ENCODE measurements at regions not wholly inside any gene's neighbourhood (a gene's known extent, or its start where the extent isn't known, plus 50 kb on each side); places are given as distances from the start of the nearest gene placed in this dataset.

DNA sequence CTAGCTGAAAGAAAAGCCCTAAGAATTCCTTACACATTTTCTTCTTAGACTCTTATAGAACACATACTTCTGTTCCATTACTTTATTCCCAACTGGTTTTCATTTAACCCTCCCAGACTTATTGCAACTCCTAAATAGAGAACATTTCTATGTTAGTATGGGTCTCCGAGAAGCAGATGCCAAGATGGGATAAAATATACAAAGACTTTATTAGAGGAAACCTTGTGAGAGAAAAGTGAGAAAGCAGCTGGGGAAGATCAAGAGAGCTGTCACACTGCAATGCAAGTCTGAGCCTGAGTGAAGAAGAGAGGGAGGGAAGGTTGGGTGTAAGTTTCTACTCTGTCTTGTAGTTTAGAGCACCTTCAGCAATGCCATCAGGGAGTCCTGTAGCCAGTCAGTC is 979.3 kb downstream of the IGSF11 start:
- POLR2A ChIA-PET: no interaction called here
- TF ChIP-seq CTCF (IDR thresholded peaks at IDR 0.05): no peak

DNA sequence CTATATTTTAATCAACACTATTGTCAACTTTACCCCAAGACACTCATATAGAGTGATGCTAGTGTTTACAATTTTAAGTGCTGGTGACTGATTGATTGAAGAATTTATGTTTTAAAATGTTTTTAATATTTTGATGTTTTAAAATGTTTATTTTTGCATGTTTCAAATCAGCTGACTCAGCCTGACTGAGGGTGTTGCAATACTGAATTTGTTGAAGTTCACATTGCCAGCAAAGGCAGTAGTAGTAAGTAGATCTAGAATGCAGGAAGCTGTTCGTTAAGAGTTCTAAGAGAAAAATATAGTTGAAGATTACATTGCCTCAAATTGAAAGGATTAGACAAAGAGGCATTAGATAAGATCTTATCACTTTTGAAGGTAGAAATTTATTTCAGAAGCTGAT is 977.6 kb downstream of the IGSF11 start:
- DNase-seq (no peak), ATAC-seq (ENCODE audit: poor library complexity) (no peak)
- Histone ChIP-seq H3K4me1 (ENCODE audit: insufficient read depth, low read length) (no peaks in the 10 kb centered on the region), H3K36me3 (ENCODE audit: insufficient read depth, low read length) (no peaks in the 10 kb centered on the region), H3K27me3 (ENCODE audit: control insufficient read depth in 1 of 2, insufficient read depth in 2 of 2, low read length in 2 of 2) (no peaks in the 10 kb centered on the region), H3K4me3 (ENCODE audit: low read length) (no peak overlapping the region), H3K9me3 (ENCODE audit: control insufficient read depth in 1 of 2, insufficient read depth in 1 of 2, low read length in 2 of 2) (no peaks in the 10 kb centered on the region), H3K27ac (ENCODE audit: low read depth in 1 of 2, low read length in 2 of 2) (no peak overlapping the region)
- POLR2A ChIA-PET: no interaction called here
- Mint-ChIP-seq H3K27ac (no peak overlapping the region), H3K36me3 (ENCODE audit: low read depth) (no peaks in the 10 kb centered on the region), H3K9me3 (peaks cover 14% of the 10 kb centered on the region), H3K27me3 (no peaks in the 10 kb centered on the region), H3K4me1 (ENCODE audit: low read depth) (no peaks in the 10 kb centered on the region), H3K4me3 (no peak overlapping the region)
- no peak for TF ChIP-seq CTCF (IDR thresholded peaks at IDR 0.05)
- intact Hi-C loops (cut with DNase I, micrococcal nuclease): no loop called here
- CTCF ChIA-PET: no interaction called here

More for the DNA sequence above, 979.3 kb downstream of the IGSF11 start:
- H3K27ac ChIP-seq (ENCODE audit: low read depth in 1 of 2, low read length in 2 of 2): no peak overlapping the region
- H3K4me1 ChIP-seq (ENCODE audit: insufficient read depth, low read length): no peaks in the 10 kb centered on the region
- no peak for ATAC-seq (ENCODE audit: poor library complexity)
- Mint-ChIP-seq H3K9me3 (peaks cover 21% of the 10 kb centered on the region), H3K4me1 (ENCODE audit: low read depth) (no peaks in the 10 kb centered on the region), H3K36me3 (ENCODE audit: low read depth) (no peaks in the 10 kb centered on the region), H3K27ac (no peak overlapping the region), H3K27me3 (no peaks in the 10 kb centered on the region), H3K4me3 (no peak overlapping the region)
- intact Hi-C loops (cut with DNase I, micrococcal nuclease): no loop called here
- no peaks in the 10 kb centered on the region for H3K27me3 ChIP-seq (ENCODE audit: control insufficient read depth in 1 of 2, insufficient read depth in 2 of 2, low read length in 2 of 2)
- no peak for DNase-seq
- no peaks in the 10 kb centered on the region for H3K36me3 ChIP-seq (ENCODE audit: insufficient read depth, low read length)
- no peaks in the 10 kb centered on the region for H3K9me3 ChIP-seq (ENCODE audit: control insufficient read depth in 1 of 2, insufficient read depth in 1 of 2, low read length in 2 of 2)
- CTCF ChIA-PET: no interaction called here
- H3K4me3 ChIP-seq (ENCODE audit: low read length): no peak overlapping the region

GRCh38 chr3:118059096-118059495 is 975.5 kb downstream of the IGSF11 start:
- Histone ChIP-seq H3K27ac (ENCODE audit: low read depth in 1 of 2, low read length in 2 of 2) (no peak overlapping the region), H3K9me3 (ENCODE audit: control insufficient read depth in 1 of 2, insufficient read depth in 1 of 2, low read length in 2 of 2) (no peaks in the 10 kb centered on the region), H3K4me1 (ENCODE audit: insufficient read depth, low read length) (no peaks in the 10 kb centered on the region), H3K27me3 (ENCODE audit: control insufficient read depth in 1 of 2, insufficient read depth in 2 of 2, low read length in 2 of 2) (no peaks in the 10 kb centered on the region), H3K36me3 (ENCODE audit: insufficient read depth, low read length) (no peaks in the 10 kb centered on the region), H3K4me3 (ENCODE audit: low read length) (no peak overlapping the region)
- intact Hi-C loops (cut with DNase I, micrococcal nuclease): no loop called here
- CTCF ChIA-PET: no interaction called here
- no peak for TF ChIP-seq CTCF (IDR thresholded peaks at IDR 0.05)
- DNase-seq (no peak), ATAC-seq (ENCODE audit: poor library complexity) (no peak)
- Mint-ChIP-seq H3K27me3 (no peaks in the 10 kb centered on the region), H3K4me3 (no peak overlapping the region), H3K36me3 (ENCODE audit: low read depth) (no peaks in the 10 kb centered on the region), H3K9me3 (peaks cover 15% of the 10 kb centered on the region), H3K4me1 (ENCODE audit: low read depth) (no peaks in the 10 kb centered on the region), H3K27ac (no peak overlapping the region)
- POLR2A ChIA-PET: no interaction called here

Measured in CD4-positive, alpha-beta T cell (primary cell).